ENCODE measurements at regions not wholly inside any gene's neighbourhood (a gene's known extent, or its start where the extent isn't known, plus 50 kb on each side); places are given as distances from the start of the nearest gene placed in this dataset.
"Not testable (repeated sequence)": the region's sequence is repeated elsewhere in the genome, so short reads cannot be mapped to it uniquely, and the experiment has no call there.

DNA sequence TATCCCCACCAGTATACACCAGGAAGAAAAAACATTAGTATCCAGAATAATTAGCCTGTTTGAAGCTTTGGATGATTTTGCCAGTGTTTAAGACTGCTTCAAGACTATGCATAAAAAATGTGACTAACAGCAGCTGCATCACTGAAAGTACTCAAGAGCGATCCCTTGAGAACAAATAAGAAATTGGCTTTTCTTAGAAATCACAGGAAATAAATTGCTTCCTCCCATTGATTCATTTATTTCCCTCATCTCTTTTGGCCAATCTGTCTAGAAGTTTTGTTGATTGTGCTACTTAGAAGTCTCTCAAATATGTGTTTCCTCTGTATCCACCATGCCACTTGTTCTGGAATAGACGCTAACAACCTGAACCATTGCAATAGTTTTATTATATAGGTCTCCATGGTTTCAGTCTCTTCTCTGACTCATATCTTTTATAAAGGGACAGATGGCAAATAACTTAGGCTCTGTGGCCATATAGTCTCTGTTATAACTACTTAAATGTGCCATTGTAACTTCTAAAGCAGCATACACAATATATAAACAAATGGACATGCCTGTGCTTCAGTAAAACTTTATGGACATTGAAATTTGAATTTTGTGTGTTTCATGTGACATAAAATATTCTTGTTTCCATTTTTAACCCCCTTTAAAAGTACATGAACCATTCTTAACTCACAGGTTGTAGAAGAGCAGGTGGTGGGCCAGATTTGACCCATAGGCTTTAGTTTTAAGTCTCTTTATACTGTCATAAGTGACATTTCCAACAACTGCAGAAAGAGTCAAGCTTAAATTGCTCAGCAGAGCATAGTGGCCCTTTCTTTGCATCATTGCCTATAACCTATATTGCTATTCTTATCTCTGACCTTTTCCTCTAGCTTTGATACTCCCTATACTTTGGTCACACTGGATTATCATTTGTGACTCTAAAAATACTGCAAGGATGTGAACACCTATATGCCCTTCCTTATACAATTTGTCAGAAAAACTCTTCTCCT lies 123.9 kb downstream of the MC4R start:
- intact Hi-C loops (cut with DNase I; ENCODE audit: low total_unique reads), result no loop called here
- no peaks in the 10 kb centered on the region for H3K9me3 ChIP-seq
- no peak for DNase-seq (ENCODE audit: low spot score in 2 of 2)
- H3K4me1 ChIP-seq, result no peaks in the 10 kb centered on the region
- H3K4me3 ChIP-seq, result no peak overlapping the region
- H3K27ac ChIP-seq, result no peak overlapping the region
- H3K36me3 ChIP-seq, result no peaks in the 10 kb centered on the region
- H3K27me3 ChIP-seq, result no peaks in the 10 kb centered on the region
- TF ChIP-seq, protein P1, sequence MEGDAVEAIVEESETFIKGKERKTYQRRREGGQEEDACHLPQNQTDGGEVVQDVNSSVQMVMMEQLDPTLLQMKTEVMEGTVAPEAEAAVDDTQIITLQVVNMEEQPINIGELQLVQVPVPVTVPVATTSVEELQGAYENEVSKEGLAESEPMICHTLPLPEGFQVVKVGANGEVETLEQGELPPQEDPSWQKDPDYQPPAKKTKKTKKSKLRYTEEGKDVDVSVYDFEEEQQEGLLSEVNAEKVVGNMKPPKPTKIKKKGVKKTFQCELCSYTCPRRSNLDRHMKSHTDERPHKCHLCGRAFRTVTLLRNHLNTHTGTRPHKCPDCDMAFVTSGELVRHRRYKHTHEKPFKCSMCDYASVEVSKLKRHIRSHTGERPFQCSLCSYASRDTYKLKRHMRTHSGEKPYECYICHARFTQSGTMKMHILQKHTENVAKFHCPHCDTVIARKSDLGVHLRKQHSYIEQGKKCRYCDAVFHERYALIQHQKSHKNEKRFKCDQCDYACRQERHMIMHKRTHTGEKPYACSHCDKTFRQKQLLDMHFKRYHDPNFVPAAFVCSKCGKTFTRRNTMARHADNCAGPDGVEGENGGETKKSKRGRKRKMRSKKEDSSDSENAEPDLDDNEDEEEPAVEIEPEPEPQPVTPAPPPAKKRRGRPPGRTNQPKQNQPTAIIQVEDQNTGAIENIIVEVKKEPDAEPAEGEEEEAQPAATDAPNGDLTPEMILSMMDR (IDR thresholded peaks at IDR 0.05), result no peak
- TF ChIP-seq POLR2AphosphoS5 (IDR thresholded peaks at IDR 0.05), result no peak
- no peak for TF ChIP-seq POLR2A (IDR thresholded peaks at IDR 0.05)

DNA sequence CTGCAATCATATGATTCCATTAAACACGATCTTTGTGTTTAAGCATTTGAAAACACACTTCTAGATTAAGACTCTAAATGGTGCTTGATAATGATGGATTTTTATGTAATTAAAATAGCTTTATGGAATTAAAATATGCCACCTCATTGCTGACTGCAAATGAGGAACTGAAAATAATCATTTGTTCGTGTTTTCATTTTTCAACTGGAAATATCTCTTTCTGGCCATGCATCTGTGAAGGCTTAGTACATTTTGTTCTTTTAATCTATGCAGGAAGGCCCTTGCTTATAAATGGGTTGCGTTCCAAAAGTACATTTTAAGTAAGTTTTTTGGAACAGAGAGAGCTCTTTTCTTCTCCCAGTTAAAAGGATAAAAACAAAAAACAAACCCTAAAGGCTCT lies 125.5 kb downstream of the MC4R start:
- H3K36me3 ChIP-seq, result no peaks in the 10 kb centered on the region
- no peak overlapping the region for H3K27ac ChIP-seq
- no peak for DNase-seq (ENCODE audit: low spot score in 2 of 2)
- no peaks in the 10 kb centered on the region for H3K9me3 ChIP-seq
- no peak for TF ChIP-seq POLR2AphosphoS5 (IDR thresholded peaks at IDR 0.05)
- TF ChIP-seq, protein P1 (IDR thresholded peaks at IDR 0.05), result no peak
- no peak for TF ChIP-seq POLR2A (IDR thresholded peaks at IDR 0.05)
- no peaks in the 10 kb centered on the region for H3K4me1 ChIP-seq
- intact Hi-C loops (cut with DNase I; ENCODE audit: low total_unique reads), result no loop called here
- H3K27me3 ChIP-seq, result no peaks in the 10 kb centered on the region
- no peak overlapping the region for H3K4me3 ChIP-seq

DNA sequence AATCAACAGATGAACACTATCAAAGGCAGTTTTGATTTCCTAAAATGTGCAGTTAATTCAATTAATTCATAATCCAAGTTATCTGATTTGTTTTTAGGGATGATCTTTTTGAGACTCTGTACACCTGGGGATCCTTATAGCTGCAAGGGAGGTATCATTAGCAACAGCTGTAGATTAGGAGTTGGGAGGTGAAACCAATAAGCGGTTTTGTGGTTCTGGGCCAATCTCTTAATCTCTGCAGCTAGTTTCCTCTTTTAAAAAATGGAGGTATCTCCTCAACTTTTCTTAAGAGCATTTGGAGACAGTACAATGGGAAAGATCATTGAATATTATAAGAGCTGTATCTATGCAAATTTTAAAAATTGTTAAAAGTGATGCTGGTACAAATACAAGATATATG lies 126.0 kb downstream of the MC4R start:
- intact Hi-C loops (cut with DNase I; ENCODE audit: low total_unique reads), result no loop called here
- Histone ChIP-seq H3K27ac (no peak overlapping the region), H3K4me3 (no peak overlapping the region), H3K9me3 (no peaks in the 10 kb centered on the region), H3K36me3 (no peaks in the 10 kb centered on the region), H3K27me3 (no peaks in the 10 kb centered on the region), H3K4me1 (no peaks in the 10 kb centered on the region)
- no peak for DNase-seq (ENCODE audit: low spot score in 2 of 2)
- TF ChIP-seq POLR2A (IDR thresholded peaks at IDR 0.05), result no peak
- TF ChIP-seq, protein P1 (IDR thresholded peaks at IDR 0.05), result no peak
- TF ChIP-seq POLR2AphosphoS5 (IDR thresholded peaks at IDR 0.05), result no peak

DNA sequence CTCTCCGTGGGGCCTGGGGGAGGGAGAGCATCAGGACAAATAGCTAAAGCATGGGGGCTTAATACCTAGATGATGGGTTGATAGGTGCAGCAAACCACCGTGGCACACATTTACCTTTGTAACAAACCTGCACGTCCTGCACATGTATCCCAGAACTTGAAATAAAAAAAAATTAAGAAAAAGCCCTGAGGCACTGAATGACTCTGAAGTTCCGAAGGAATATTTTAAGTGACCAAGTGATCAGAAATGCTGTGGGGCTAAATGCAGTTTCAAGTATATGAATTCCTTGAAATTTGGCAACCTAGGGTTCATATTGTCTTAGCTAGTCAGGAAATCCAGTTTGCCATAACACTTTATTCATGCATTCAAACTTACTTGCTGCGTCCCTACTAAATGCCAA lies 127.5 kb downstream of the MC4R start:
- Histone ChIP-seq H3K4me3 (no peak overlapping the region), H3K27ac (no peak overlapping the region), H3K4me1 (no peaks in the 10 kb centered on the region), H3K36me3 (no peaks in the 10 kb centered on the region), H3K27me3 (no peaks in the 10 kb centered on the region), H3K9me3 (no peaks in the 10 kb centered on the region)
- intact Hi-C loops (cut with DNase I; ENCODE audit: low total_unique reads), result no loop called here
- no peak for DNase-seq (ENCODE audit: low spot score in 2 of 2)
- no peak for TF ChIP-seq POLR2AphosphoS5 (IDR thresholded peaks at IDR 0.05)
- TF ChIP-seq, protein P1 (IDR thresholded peaks at IDR 0.05), result no peak

DNA sequence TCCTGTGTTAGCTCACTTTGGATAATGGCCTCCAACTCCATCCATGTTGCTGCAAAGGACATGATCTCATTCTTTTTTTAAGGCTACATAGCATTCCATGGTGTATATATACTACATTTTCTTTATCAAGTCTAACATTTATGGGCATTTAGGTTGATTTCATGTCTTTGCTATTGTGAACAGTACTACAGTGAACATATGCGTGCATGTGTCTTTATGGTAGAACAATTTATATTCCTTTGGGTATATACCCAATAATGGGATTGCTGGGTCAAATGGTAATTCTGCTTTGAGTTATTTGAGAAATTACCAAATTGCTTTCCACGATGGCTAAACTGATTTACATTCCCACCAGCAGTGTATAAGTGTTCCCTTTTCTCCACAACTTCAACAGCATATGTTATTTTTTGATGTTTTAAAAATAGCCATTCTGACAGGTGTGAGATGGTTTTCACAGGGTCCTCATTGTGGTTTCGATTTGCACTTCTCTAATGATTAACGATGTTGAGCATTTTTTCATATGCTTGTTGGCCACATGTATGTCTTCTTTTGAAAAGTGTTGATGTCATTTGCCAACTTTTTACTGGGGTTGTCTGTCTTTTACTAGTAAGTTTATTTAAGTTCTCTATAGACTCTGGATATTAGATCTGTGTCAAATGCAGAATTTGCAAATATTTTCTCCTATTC lies 133.4 kb downstream of the MC4R start:
- H3K36me3 ChIP-seq; intact Hi-C loops (cut with DNase I; ENCODE audit: low total_unique reads); H3K27me3 ChIP-seq; H3K4me1 ChIP-seq; H3K27ac ChIP-seq; DNase-seq (ENCODE audit: low spot score in 2 of 2); H3K4me3 ChIP-seq; H3K9me3 ChIP-seq: not testable (repeated sequence)

Data from breast epithelium (tissue), 4 donors.